MM.1S (cell line): ENCODE measurements at regions not wholly inside any gene's neighbourhood (a gene's known extent, or its start where the extent isn't known, plus 50 kb on each side); places are given as distances from the start of the nearest gene placed in this dataset.

Experiments used
- DNase-seq: peaks from one replicate; pipeline ENCODE4 v3.0.0-alpha.2; 2015
- H2AFZ ChIP-seq: fragments of 300-600 bp; sonication (generic); 2 replicates; pipeline ENCODE4 v1.6.0; 2016; ENCODE audit warnings: antibody characterized with exemption, low read length
- H3F3A ChIP-seq: fragments of 300-600 bp; sonication (generic); 2 replicates; pipeline ENCODE4 v1.6.1; 2016; ENCODE audit warnings: mild to moderate bottlenecking, antibody characterized with exemption, low read length, moderate library complexity, mixed read lengths; ENCODE audit not compliant: insufficient read depth
- H3K27ac ChIP-seq: fragments of 300-600 bp; sonication (generic); 2 replicates; pipeline ENCODE4 v1.5.1; 2016; ENCODE audit warnings: mild to moderate bottlenecking, low read length
- H3K27me3 ChIP-seq: fragments of 300-600 bp; sonication (generic); replicated peaks from 2 replicates; pipeline ENCODE4 v1.6.0; 2016; ENCODE audit warnings: low read length; ENCODE audit not compliant: insufficient read depth
- H3K36me3 ChIP-seq: fragments of 300-600 bp; sonication (generic); replicated peaks from 2 replicates; pipeline ENCODE4 v1.6.1; 2016; ENCODE audit warnings: mild to moderate bottlenecking, low read length, mixed read lengths; ENCODE audit not compliant: insufficient read depth
- H3K4me1 ChIP-seq: fragments of 300-600 bp; sonication (generic); 2 replicates; pipeline ENCODE4 v1.6.1; 2016; ENCODE audit warnings: low read length, mixed read lengths
- H3K4me2 ChIP-seq: fragments of 300-600 bp; sonication (generic); 2 replicates; pipeline ENCODE4 v1.6.0; 2016; ENCODE audit warnings: low read depth, low read length
- H3K4me3 ChIP-seq: fragments of 300-600 bp; sonication (generic); 2 replicates; pipeline ENCODE4 v1.5.1; 2016; ENCODE audit warnings: low read length, mixed read lengths
- H3K79me2 ChIP-seq: fragments of 300-600 bp; sonication (generic); 2 replicates; pipeline ENCODE4 v1.6.1; 2016; ENCODE audit warnings: mixed run types, low read length, mixed read lengths
- H3K9ac ChIP-seq: fragments of 300-600 bp; sonication (generic); 2 replicates; pipeline ENCODE4 v1.6.1; 2016; ENCODE audit warnings: low read length, mixed read lengths
- H3K9me2 ChIP-seq: fragments of 300-600 bp; sonication (generic); replicated peaks from 2 replicates; pipeline ENCODE4 v1.6.1; 2016; ENCODE audit warnings: mild to moderate bottlenecking, low read length, mixed read lengths; ENCODE audit not compliant: insufficient read depth
- H3K9me3 ChIP-seq: fragments of 300-600 bp; sonication (generic); replicated peaks from 2 replicates; pipeline ENCODE4 v1.6.1; 2016; ENCODE audit warnings: mild to moderate bottlenecking, low read length, mixed read lengths; ENCODE audit not compliant: insufficient read depth
- H4K20me1 ChIP-seq: fragments of 300-600 bp; sonication (generic); 2 replicates; pipeline ENCODE4 v1.6.1; 2016; ENCODE audit warnings: mild to moderate bottlenecking, low read length, moderate library complexity, mixed read lengths; ENCODE audit not compliant: insufficient read depth
- EZH2 ChIP-seq: fragments of 300-600 bp; sonication (generic); optimal IDR thresholded peaks from 2 replicates; pipeline ENCODE3; 2017; ENCODE audit warnings: low read depth, mild to moderate bottlenecking, antibody characterized with exemption, low read length, mixed read lengths
- EZH2phosphoT487 ChIP-seq: fragments of 300-600 bp; sonication (generic); IDR thresholded peaks from 2 replicates; pipeline ENCODE4 v1.6.1; 2018; ENCODE audit warnings: antibody characterized with exemption, low read length
- TF ChIP-seq, protein P1 (sequence below): fragments of 300-600 bp; sonication (generic); IDR thresholded peaks from 2 replicates; pipeline ENCODE4 v1.5.1; 2016; ENCODE audit warnings: antibody characterized with exemption, low read length, mixed read lengths

GRCh38 chr14:40296821-40297220, 864.6 kb upstream of the FBXO33 start:
- Histone ChIP-seq H4K20me1 (no peaks in the 10 kb centered on the region), H2AFZ (no peak overlapping the region), H3F3A (no peaks in the 10 kb centered on the region), H3K27ac (no peak overlapping the region), H3K9ac (no peak overlapping the region), H3K79me2 (no peaks in the 10 kb centered on the region), H3K27me3 (no peaks in the 10 kb centered on the region), H3K9me2 (no peaks in the 10 kb centered on the region), H3K4me2 (no peak overlapping the region), H3K4me1 (no peaks in the 10 kb centered on the region), H3K36me3 (no peaks in the 10 kb centered on the region), H3K4me3 (no peak overlapping the region), H3K9me3 (no peaks in the 10 kb centered on the region)
- no peak for DNase-seq
- TF ChIP-seq EZH2: no peak
- TF ChIP-seq, protein P1, sequence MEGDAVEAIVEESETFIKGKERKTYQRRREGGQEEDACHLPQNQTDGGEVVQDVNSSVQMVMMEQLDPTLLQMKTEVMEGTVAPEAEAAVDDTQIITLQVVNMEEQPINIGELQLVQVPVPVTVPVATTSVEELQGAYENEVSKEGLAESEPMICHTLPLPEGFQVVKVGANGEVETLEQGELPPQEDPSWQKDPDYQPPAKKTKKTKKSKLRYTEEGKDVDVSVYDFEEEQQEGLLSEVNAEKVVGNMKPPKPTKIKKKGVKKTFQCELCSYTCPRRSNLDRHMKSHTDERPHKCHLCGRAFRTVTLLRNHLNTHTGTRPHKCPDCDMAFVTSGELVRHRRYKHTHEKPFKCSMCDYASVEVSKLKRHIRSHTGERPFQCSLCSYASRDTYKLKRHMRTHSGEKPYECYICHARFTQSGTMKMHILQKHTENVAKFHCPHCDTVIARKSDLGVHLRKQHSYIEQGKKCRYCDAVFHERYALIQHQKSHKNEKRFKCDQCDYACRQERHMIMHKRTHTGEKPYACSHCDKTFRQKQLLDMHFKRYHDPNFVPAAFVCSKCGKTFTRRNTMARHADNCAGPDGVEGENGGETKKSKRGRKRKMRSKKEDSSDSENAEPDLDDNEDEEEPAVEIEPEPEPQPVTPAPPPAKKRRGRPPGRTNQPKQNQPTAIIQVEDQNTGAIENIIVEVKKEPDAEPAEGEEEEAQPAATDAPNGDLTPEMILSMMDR: no peak
- TF ChIP-seq EZH2phosphoT487: no peak

DNA sequence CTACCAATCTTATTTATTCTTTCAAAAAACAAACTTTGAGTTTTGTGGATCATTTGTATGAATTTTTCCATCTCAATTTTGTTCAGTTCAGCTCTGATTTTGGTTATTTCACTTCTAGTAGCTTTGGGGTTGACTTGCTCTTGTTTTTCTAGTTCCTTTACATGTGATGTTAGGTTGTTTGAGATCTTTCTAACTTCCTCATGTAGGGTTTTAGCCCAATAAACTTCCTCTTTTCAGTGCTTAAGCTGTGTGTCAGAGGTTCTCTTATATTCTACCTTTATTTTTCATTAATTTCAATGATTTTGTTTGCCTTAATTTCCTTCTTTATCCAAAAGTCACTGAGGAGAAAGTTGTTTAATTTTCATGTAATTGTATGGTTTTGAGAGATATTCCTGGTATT, 860.4 kb upstream of the FBXO33 start:
- no peak for DNase-seq
- H3K9ac ChIP-seq: no peak overlapping the region
- H3K9me3 ChIP-seq: no peaks in the 10 kb centered on the region
- H3K4me1 ChIP-seq: no peaks in the 10 kb centered on the region
- no peak overlapping the region for H2AFZ ChIP-seq
- H3K27ac ChIP-seq: no peak overlapping the region
- no peak overlapping the region for H3K4me3 ChIP-seq
- no peak for TF ChIP-seq EZH2phosphoT487
- TF ChIP-seq EZH2: no peak
- TF ChIP-seq, protein P1: no peak
- H3K36me3 ChIP-seq: no peaks in the 10 kb centered on the region
- no peaks in the 10 kb centered on the region for H3F3A ChIP-seq
- H4K20me1 ChIP-seq: no peaks in the 10 kb centered on the region
- H3K9me2 ChIP-seq: no peaks in the 10 kb centered on the region
- H3K79me2 ChIP-seq: no peaks in the 10 kb centered on the region
- H3K4me2 ChIP-seq: no peak overlapping the region
- no peaks in the 10 kb centered on the region for H3K27me3 ChIP-seq

- TF ChIP-seq, protein P1: no peak
- TF ChIP-seq EZH2phosphoT487 (no peak), EZH2 (no peak)
- Histone ChIP-seq H2AFZ (no peak overlapping the region), H3K9ac (no peak overlapping the region), H3K4me3 (no peak overlapping the region), H3F3A (no peaks in the 10 kb centered on the region), H3K27ac (no peak overlapping the region), H3K36me3 (no peaks in the 10 kb centered on the region), H3K27me3 (no peaks in the 10 kb centered on the region), H4K20me1 (no peaks in the 10 kb centered on the region), H3K9me3 (no peaks in the 10 kb centered on the region), H3K9me2 (no peaks in the 10 kb centered on the region), H3K4me2 (no peak overlapping the region), H3K79me2 (no peaks in the 10 kb centered on the region), H3K4me1 (no peaks in the 10 kb centered on the region)
- DNase-seq: no peak
These were observed 850.0 kb upstream of the FBXO33 start for GRCh38 chr14:40282196-40282595.

- Histone ChIP-seq H3K27ac (no peak overlapping the region), H3F3A (no peaks in the 10 kb centered on the region), H3K9me2 (no peaks in the 10 kb centered on the region), H3K27me3 (no peaks in the 10 kb centered on the region), H3K36me3 (no peaks in the 10 kb centered on the region), H3K4me2 (no peak overlapping the region), H2AFZ (no peak overlapping the region), H3K4me3 (no peak overlapping the region), H4K20me1 (no peaks in the 10 kb centered on the region), H3K9me3 (no peaks in the 10 kb centered on the region), H3K9ac (no peak overlapping the region), H3K79me2 (no peaks in the 10 kb centered on the region), H3K4me1 (no peaks in the 10 kb centered on the region)
- DNase-seq: no peak
- no peak for TF ChIP-seq EZH2
- no peak for TF ChIP-seq EZH2phosphoT487
- TF ChIP-seq, protein P1: no peak
These were observed 848.4 kb upstream of the FBXO33 start for GRCh38 chr14:40280652-40281051.
